Skin of body (tissue), 1 donor: ENCODE measurements at regions not wholly inside any gene's neighbourhood (a gene's known extent, or its start where the extent isn't known, plus 50 kb on each side); places are given as distances from the start of the nearest gene placed in this dataset.
"Not testable (repeated sequence)": the region's sequence is repeated elsewhere in the genome, so short reads cannot be mapped to it uniquely, and the experiment has no call there.

Source experiments
- DNase-seq: peaks from one replicate; lab custom pipeline; 2025; lab: John Stamatoyannopoulos, UW

DNA sequence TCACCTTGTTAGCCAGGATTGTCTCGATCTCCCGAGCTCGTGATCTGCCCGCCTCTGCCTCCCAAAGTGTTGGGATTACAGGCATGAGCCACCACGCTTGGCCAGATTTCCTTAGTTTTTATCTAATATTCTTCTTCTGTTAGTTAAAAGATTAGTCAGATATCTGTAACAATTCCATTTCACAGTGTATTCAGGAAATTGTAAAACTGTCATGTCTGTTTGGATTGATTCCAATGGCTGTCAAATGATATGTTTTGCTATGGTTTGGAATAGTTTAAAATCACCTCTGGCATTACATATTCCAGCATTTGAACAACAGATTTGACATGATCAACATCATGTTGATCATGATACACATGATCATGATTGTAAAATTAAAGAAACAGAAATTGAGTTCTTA, 193.6 kb upstream of the DAB2 start:
- no peak for DNase-seq

DNA sequence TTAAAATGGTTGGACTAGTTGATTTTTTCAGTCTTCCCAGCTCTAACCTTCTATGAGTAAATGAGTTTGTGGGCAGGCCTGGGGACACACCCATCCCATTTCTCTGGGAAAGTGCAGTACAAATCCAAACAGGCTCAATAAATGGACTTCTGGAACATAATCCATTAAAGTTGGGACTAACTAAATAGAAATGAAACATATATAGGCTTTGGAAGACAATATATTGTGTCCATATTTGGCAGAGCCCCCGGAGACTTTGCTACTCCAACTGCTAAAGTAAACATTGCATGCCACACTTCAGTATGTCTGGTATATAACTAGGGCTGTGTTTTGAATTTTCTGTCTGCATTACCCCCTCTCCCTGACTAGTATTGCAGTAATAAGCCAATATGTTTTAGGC, 191.4 kb upstream of the DAB2 start:
- no peak for DNase-seq

DNA sequence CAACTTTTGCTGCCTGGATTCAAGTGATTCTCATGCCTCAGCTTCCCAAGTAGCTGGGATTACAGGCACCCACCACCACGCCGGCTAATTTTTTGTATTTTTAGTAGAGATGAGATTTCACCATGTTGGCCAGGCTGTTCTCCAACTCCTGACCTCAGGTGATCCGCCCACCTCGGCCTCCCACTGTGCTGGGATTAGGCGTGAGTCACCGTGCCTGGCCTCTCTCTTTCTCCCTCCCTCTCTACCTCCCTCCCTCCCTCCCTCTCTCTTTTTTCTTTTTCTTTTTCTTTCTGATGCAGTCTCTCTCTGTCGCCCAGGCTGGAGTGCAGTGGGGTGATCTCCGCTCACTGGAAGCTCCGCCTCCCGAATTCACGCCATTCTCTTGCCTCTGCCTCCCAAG, 186.3 kb upstream of the DAB2 start:
- DNase-seq, result not testable (repeated sequence)

DNA sequence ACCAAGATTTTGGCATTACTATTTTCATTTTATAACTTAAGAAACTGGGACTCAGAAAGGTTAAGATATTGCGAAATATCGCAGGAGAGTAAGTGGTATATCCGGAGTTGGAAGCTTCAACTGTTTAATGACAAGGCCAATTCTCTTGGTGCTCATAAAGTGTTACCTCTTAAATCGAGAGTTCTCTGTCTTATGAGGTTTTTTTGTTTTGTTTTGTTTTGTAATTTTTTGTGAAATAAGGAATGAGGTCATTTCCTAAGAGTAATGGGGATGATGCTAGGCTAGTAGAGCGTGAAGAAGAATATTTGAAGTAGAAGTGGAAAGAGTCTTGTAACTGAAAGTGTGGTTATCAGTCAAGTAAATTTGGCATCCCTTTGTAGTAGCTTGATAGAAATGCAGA, 183.2 kb upstream of the DAB2 start:
- DNase-seq, result peak; percentile 17

DNA sequence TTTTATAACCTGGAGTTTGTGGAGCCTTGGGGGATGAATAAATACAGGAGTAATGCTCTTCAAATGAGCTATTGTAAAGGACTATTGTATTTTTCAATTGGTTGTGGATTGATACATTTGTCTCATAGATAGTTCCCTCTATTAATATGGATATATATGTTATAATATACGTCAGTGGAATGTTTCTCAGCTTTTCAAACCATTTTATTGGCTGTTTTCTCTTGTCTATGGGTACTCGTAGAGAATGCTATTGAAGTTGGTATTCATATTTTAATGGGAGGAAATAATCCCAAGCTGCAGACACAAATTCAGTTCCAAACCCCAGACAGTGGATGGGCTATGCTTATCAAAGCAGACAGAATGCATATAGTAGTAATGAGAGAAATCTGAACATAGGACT, 181.8 kb upstream of the DAB2 start:
- no peak for DNase-seq

DNA sequence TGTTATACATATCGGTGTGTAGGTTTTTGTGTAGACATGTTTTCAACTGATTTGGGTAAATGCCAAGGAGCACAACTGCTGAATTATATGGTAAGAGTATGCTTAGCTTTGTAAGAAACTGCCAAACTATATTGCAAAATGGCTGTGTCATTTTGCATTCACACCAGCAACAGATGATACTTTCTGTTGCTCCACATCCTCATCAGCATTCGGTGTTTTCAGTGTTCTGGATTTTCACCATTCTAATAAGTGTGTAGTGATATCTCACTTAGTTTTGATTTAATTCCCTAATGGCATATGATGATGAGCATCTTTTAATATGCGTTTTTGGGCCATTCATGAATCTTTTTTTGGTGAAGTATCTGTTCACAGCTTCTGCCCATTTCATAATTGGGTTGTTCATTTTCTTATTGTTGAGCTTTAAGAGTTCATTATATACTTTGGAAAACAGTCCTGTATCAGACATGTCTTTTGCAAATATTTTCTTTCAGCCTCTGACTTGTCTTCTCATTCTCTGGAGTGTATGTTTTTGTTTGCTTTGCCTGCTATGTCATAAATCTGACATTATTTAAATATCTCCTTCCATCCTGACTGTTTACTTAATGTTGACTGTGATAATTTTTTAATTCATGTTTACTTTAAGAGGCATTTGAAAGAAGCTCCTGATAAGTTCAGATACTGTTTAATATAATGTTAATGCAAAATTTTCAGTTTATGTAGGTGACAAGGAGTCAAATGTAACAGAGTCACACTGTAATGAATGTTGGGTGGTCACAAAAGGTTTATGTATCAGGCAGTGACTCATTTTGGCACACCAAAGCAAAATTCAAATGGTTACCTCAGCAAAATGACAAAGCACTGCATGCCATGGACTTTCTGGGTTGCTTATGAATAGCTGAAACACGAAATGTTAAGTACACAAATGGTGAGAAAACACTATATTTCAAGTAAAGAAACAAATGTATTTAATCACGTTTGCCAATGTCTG, 181.1 kb upstream of the DAB2 start:
- DNase-seq, result no peak

DNA sequence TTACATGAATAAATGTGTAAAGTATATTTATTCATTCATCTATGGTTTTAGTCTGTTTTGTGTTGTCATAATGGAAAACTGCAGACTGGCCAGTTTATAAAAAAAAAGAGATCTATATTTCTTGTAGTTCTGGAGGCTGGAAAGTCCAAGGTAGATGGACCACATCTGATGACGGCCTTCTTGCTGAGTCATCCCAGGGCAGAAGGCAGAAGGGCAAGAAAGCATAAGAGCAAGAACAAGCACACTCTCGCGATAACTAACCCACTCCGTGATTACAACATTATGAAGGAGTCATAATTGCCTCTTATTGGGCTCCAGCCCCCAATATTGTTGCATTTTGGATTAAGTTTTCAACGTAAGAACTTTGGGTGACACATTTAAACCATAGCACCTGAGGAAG, 180.4 kb upstream of the DAB2 start:
- no peak for DNase-seq

DNA sequence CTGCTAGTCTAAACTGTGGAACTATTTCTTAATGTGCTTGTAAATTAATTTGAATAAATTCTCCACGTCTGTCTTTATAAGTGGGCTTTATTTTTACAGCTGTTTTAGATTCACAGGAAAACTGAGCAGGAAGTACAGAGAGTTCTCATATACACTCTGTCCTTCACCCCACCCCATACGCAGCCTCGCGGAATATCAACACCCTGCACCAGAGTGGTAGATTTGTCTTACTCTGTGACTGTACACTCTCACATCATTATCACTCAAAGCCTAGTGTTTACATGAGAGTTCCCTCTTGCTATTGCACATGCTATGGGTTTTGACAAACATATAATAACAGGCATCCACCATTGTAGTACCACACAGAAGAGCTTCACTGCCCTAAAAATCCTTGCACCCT, 179.7 kb upstream of the DAB2 start:
- DNase-seq, result no peak

DNA sequence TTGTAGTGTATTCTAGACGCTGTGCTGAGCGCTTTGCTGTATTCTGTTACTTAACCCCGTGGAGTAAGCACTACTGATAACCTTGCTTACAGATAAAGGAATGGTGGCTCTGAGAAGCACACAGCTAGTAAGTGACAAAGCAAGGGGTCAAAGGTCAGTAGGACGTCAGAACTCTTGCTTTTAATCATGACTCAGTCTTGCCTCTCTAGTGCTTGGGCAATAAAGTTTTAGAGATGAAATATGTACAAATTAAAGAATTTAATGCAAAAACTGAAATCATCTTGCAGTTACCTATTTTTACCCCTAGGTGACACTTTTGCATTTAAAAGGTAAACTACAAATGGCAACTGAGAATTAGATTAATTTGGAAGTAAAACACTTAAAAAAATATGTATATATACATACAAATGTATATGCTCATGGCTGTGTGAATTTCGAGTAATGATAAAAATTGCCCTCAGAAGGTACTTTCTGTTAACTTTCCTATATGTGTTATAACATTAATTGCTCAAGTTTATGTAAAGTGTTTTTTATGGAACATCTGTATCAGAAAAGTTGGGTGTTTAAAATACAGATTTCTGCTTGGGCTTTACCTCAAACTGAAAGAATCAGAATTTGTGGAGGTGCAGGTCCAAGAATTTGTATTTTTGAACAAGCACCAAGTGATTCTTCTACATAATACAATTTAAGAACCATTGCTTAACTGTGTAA, 175.1 kb upstream of the DAB2 start:
- no peak for DNase-seq

DNA sequence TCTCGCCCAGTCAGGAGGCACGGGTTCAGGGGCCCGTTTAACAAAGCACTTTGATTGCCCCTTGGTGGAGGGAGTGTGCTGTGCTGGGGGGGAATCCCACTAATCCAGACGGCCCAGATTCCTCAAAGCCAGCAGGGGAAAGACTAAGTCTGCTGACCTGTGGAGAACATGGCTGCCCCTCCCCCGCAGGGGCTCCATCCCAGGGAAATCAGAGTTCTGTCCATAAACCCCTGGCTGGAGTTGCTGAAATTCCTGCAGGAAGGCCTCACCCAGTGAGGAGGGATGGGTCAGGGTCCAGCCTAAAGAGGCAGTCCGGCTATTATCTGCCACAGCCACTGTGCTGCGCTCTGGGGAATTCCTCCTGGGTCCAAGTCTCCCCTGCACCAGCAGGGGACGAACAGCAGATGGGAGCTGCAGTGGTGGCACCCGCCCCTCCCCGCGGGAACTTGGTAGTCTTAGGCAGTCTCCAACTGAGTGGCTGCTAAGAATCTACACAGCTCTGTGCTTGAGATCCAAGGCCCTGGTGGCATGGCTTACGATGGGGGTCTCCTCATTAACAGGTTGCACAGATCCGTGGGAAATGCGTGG, 174.0 kb upstream of the DAB2 start:
- DNase-seq, result no peak

DNA sequence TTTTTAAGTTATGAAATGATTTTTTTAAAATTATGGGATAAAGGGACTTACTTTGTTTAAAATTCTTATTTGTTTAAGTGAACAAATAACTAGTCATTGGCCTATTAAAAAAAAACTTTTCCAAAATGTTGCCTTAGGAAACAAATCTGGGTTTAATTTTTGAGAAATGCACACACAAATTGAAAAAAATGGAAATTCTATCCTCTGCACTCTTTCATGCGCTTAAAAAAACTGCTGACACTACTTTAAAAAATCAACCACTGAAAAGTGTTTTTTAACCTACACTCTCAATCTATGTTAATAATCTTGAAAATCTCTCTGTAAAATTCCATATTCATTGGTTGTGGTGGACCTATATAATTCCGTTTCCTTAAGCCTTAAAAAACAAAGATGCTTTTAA, 163.4 kb upstream of the DAB2 start:
- no peak for DNase-seq

DNA sequence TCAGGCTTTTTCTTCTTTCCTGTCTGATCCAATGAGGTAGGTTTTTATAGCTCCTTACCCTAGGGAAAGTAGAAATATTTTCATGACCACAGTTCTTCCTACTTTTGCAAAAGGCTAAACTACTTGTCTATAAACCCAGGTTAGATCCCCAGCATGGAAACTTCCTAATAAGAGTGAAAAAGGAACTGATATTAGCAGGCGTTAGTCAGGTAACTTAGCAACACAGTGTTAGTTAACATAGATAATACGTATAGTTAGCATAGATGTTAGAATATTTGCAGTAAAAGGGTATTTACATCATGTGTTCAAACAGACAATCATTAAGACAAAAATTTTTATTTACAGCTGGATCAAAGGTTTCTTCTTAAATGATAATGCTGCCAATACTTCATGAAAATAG, 162.9 kb upstream of the DAB2 start:
- no peak for DNase-seq

DNA sequence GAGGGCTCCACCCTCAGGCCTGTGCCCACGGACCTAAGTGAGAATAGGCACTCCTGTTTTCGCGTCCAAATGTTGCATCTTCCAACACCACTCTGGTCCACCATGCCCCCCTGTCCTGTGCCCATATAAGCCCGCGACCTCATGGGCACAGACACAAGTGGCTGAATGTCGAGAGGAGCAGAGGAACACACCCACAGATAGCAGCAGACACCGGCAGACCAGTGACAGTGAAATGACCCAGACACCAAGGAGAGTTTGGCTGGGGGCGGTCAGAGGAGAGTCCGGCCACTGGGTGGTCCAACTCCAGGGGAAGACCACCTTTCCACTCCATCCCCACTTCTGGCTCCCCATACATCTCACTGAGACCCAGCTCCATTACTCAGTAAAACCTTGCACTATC, 161.4 kb upstream of the DAB2 start:
- DNase-seq, result no peak

DNA sequence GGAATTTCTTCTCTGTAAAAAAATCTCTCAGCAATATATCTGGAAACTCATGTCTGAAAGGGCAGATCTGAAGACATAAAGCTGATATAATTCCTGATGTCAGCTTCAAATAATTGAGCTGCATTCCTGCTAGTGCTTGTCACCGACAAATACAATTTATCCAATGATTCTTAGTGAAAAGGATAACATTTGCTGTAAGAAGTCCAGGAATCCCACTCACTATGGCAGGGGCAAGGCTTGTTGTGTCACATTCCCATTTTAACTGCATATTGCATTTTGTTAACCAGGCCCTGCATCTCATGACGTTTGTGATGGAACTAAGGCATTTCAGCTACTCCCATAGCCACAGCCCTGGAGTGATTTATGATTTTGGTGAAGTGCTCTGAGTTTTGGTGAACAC, 160.1 kb upstream of the DAB2 start:
- peak; percentile 68 for DNase-seq

DNA sequence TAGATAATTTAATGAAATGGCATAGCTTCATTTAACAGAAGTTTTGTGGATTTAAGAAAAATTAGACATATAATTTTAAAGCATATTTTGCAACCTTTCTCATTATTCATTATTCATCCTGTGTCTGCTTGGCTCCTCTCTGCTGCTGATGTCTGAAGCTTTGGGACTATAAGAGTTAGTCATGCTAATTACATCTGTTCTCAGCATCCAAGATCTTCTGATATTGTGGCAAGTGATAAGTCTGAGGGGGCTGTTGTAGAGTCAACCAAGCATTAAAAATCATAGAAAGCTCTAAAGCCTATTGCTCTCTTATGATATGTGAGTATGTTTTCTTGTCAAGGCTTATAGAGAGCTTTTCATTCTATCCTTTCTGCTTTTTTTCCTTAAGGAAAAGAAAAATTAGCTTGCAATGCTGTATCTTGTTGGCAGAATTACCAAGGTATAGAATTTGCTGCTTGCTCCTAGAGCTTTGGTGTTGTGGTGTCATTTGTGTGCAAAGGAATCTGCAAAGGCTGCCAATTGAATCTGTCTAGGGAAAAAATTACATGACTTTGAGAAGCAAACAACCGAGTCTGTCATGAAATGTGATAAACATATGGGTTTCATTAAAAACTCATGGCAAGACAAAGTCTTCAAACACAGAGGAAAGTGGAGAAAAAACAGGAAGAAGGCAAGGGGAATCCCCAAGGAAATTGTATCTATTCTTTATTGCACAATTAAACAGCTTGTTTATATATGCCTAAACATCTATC, 156.1 kb upstream of the DAB2 start:
- peak; percentile 96 for DNase-seq

DNA sequence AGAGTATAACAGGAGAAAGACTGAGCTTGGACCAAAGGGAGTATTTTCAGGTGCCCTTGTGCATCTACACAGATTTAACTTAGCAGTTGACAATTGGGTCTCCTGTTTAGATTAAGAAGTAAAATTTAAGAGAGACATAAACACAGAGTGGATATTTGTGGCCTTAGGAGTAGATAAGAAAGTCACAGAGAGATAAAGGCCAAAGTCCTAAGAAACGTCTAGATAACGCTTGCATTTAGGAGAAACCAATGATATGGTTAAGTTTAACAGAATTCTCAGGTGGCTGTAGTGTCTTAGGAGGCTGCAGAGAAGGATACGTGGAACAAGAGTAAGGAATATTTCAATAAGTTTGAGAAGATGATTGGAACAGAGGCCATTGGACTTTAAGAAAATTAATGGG, 155.0 kb upstream of the DAB2 start:
- DNase-seq, result no peak

DNA sequence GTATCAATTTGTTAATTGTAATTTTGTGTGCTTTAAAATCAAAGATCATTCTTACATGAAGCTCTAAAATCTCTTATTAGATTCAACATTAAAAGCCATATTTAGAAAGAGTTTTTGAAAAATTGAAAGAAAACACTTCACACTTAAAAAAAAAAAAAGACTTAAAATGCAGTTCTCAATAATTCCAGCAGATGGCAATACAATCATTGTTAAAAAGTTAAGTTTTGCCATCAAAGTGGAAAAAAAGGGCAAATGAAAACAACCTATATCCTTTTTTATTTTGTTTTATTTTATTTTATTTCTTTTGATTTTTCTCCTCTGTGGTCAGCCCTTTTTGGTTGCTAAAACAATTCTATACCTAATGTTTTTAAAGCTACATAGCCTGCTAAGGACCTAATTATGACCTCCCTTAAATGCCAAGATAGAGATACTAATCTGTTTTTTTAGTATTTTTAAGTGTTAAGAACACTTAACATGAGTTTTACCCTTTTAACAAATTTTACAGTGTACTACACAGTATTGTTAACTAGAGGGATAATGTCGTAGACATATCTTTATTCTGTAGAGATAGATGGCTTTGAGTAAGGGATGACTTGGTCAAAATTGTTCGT, 154.2 kb upstream of the DAB2 start:
- no peak for DNase-seq

DNA sequence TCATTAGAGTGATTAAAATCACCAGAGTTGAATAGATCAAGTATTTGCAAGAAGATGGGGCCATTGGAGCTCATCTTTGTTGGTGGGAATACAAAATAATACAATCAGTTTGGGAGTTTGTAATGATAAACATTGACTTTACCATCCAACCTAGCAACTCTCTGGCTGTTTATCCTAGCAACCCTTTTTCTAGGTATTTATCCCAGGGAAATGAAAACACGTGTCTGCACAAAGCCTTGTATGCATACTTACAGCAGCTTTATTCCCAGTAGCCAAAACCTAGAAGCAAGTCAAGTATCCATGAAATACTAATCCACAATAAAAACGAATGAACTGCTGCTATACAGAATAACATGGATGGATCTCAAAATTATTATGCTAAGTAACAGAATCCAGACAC, 152.7 kb upstream of the DAB2 start:
- DNase-seq, result no peak

DNA sequence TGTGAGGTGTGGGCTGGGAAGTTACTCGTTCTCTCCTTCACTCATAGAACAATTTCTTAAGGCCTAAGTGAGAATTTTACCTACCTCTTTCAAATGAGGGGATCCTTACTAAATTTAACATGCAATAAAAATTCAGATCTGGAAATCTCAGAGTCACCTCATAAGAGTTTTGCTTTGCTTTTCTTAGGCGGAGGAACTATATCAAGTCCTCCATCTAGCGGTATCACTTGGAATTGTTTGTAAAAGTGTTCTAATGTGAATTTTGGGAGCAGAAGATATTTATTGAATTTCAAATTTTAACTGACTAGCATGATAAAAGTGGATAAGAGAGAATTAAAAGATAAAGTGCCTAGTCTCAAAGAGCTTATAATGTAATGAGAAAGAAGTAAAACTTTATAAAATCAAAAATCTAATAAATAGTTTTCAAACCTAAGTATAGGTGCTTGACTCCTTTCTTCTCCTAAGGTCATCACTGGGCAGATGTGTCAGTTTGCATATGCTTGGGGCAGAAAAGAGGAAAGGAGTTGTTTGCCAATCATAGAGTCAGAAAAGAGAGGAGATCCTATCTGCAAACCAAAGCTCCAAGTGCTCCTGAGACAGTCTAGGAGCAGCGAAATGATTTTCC, 145.7 kb upstream of the DAB2 start:
- DNase-seq, result peak; percentile 47

DNA sequence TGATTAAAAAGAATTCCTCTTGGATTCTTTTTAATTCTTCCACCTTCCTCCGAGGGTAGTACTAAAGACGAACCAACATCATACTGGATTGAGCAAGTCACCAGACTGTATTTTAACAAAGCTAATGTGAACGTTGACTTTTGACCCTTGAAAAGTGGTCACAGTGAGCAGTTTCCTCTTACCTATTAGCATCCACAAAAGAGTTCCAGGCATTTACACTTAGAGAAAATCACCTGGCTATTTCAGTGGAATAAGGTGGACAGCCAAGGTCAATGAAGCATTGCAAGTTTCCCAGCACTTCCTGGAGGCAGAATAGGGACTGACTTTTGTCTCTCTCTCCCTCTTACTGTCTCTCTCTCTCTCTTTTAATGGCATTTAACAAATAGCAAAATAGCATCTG, 145.1 kb upstream of the DAB2 start:
- no peak for DNase-seq

DNA sequence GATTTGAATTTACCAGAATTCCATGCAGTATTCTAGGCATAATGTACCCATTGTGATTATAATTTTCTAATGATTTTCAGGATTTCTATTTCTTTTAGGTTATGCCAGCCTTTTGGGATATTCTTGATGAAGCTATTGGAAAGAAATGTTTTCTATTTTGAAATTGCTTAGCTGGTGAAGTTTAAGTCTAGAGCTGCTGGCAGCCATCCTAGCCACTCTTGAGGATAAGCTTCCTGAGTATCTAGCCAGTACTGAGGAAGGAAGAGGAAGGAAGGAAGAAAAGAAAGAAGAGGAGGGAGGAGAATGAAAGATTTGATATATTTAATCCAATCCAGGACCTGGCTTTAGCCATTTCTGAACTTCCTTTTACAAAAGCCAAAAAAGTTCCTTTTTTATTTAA, 142.1 kb upstream of the DAB2 start:
- DNase-seq, result no peak
